ENCODE measurements at regions not wholly inside any gene's neighbourhood (a gene's known extent, or its start where the extent isn't known, plus 50 kb on each side); places are given as distances from the start of the nearest gene placed in this dataset.
"Not testable (repeated sequence)": the region's sequence is repeated elsewhere in the genome, so short reads cannot be mapped to it uniquely, and the experiment has no call there.

GRCh38 chr9:87405677-87406542 lies 91.8 kb upstream of the DAPK1 start:
- Histone ChIP-seq H3K4me3 (ENCODE audit: low read depth in 1 of 2, low read length in 2 of 2) (no peak overlapping the region), H3K36me3 (ENCODE audit: control insufficient read depth in 1 of 2, insufficient read depth in 2 of 2, low read length in 2 of 2) (no peaks in the 10 kb centered on the region), H3K27me3 (ENCODE audit: low read depth, low read length) (no peaks in the 10 kb centered on the region), H3K27ac (ENCODE audit: low read length) (no peak overlapping the region), H3K9me3 (ENCODE audit: control insufficient read depth in 1 of 2, low read length in 2 of 2) (no peaks in the 10 kb centered on the region), H3K4me1 (ENCODE audit: control insufficient read depth in 1 of 2, insufficient read depth in 2 of 2, low read length in 2 of 2) (no peaks in the 10 kb centered on the region)

GRCh38 chr9:87406543-87407166 lies 91.0 kb upstream of the DAPK1 start:
- no peak overlapping the region for H3K27ac ChIP-seq (ENCODE audit: low read length)
- no peak overlapping the region for H3K4me3 ChIP-seq (ENCODE audit: low read depth in 1 of 2, low read length in 2 of 2)
- H3K36me3 ChIP-seq (ENCODE audit: control insufficient read depth in 1 of 2, insufficient read depth in 2 of 2, low read length in 2 of 2) = no peaks in the 10 kb centered on the region
- H3K27me3 ChIP-seq (ENCODE audit: low read depth, low read length) = no peaks in the 10 kb centered on the region
- H3K4me1 ChIP-seq (ENCODE audit: control insufficient read depth in 1 of 2, insufficient read depth in 2 of 2, low read length in 2 of 2) = no peaks in the 10 kb centered on the region
- no peaks in the 10 kb centered on the region for H3K9me3 ChIP-seq (ENCODE audit: control insufficient read depth in 1 of 2, low read length in 2 of 2)

GRCh38 chr9:87410047-87411005 lies 87.3 kb upstream of the DAPK1 start:
- H3K4me1 ChIP-seq (ENCODE audit: control insufficient read depth in 1 of 2, insufficient read depth in 2 of 2, low read length in 2 of 2); H3K27me3 ChIP-seq (ENCODE audit: low read depth, low read length); H3K9me3 ChIP-seq (ENCODE audit: control insufficient read depth in 1 of 2, low read length in 2 of 2); H3K27ac ChIP-seq (ENCODE audit: low read length); H3K4me3 ChIP-seq (ENCODE audit: low read depth in 1 of 2, low read length in 2 of 2); H3K36me3 ChIP-seq (ENCODE audit: control insufficient read depth in 1 of 2, insufficient read depth in 2 of 2, low read length in 2 of 2): not testable (repeated sequence)

- H3K27ac ChIP-seq (ENCODE audit: low read length) = no peak overlapping the region
- H3K4me3 ChIP-seq (ENCODE audit: low read depth in 1 of 2, low read length in 2 of 2) = no peak overlapping the region
- peaks cover 4 to 5% of the 10 kb centered on the region in 2 donors for H3K9me3 ChIP-seq (ENCODE audit: control insufficient read depth in 1 of 2, low read length in 2 of 2)
- no peaks in the 10 kb centered on the region for H3K27me3 ChIP-seq (ENCODE audit: low read depth, low read length)
- H3K36me3 ChIP-seq (ENCODE audit: control insufficient read depth in 1 of 2, insufficient read depth in 2 of 2, low read length in 2 of 2) = no peaks in the 10 kb centered on the region
- H3K4me1 ChIP-seq (ENCODE audit: control insufficient read depth in 1 of 2, insufficient read depth in 2 of 2, low read length in 2 of 2) = no peaks in the 10 kb centered on the region
These were observed 76.8 kb upstream of the DAPK1 start for GRCh38 chr9:87420884-87421283.

- H3K27ac ChIP-seq (ENCODE audit: low read length) = no peak overlapping the region
- H3K27me3 ChIP-seq (ENCODE audit: low read depth, low read length) = no peaks in the 10 kb centered on the region
- H3K36me3 ChIP-seq (ENCODE audit: control insufficient read depth in 1 of 2, insufficient read depth in 2 of 2, low read length in 2 of 2) = no peaks in the 10 kb centered on the region
- H3K9me3 ChIP-seq (ENCODE audit: control insufficient read depth in 1 of 2, low read length in 2 of 2) = peaks cover 4 to 5% of the 10 kb centered on the region in 2 donors
- H3K4me1 ChIP-seq (ENCODE audit: control insufficient read depth in 1 of 2, insufficient read depth in 2 of 2, low read length in 2 of 2) = no peaks in the 10 kb centered on the region
- H3K4me3 ChIP-seq (ENCODE audit: low read depth in 1 of 2, low read length in 2 of 2) = no peak overlapping the region
These were observed 75.9 kb upstream of the DAPK1 start for GRCh38 chr9:87421734-87422133.

- H3K4me1 ChIP-seq (ENCODE audit: control insufficient read depth in 1 of 2, insufficient read depth in 2 of 2, low read length in 2 of 2) = no peaks in the 10 kb centered on the region
- no peak overlapping the region for H3K27ac ChIP-seq (ENCODE audit: low read length)
- no peak overlapping the region for H3K4me3 ChIP-seq (ENCODE audit: low read depth in 1 of 2, low read length in 2 of 2)
- peaks cover 4 to 5% of the 10 kb centered on the region in 2 donors for H3K9me3 ChIP-seq (ENCODE audit: control insufficient read depth in 1 of 2, low read length in 2 of 2)
- H3K27me3 ChIP-seq (ENCODE audit: low read depth, low read length) = no peaks in the 10 kb centered on the region
- no peaks in the 10 kb centered on the region for H3K36me3 ChIP-seq (ENCODE audit: control insufficient read depth in 1 of 2, insufficient read depth in 2 of 2, low read length in 2 of 2)
These were observed 74.7 kb upstream of the DAPK1 start for GRCh38 chr9:87422999-87423398.

- not testable (repeated sequence) for H3K27ac ChIP-seq (ENCODE audit: low read length); H3K36me3 ChIP-seq (ENCODE audit: control insufficient read depth in 1 of 2, insufficient read depth in 2 of 2, low read length in 2 of 2); H3K4me1 ChIP-seq (ENCODE audit: control insufficient read depth in 1 of 2, insufficient read depth in 2 of 2, low read length in 2 of 2); H3K27me3 ChIP-seq (ENCODE audit: low read depth, low read length); H3K9me3 ChIP-seq (ENCODE audit: control insufficient read depth in 1 of 2, low read length in 2 of 2); H3K4me3 ChIP-seq (ENCODE audit: low read depth in 1 of 2, low read length in 2 of 2)
These were observed 73.8 kb upstream of the DAPK1 start for GRCh38 chr9:87423885-87424284.

- Histone ChIP-seq H3K27me3 (ENCODE audit: low read depth, low read length) (no peaks in the 10 kb centered on the region), H3K9me3 (ENCODE audit: control insufficient read depth in 1 of 2, low read length in 2 of 2) (peaks cover 4 to 5% of the 10 kb centered on the region in 2 donors), H3K4me1 (ENCODE audit: control insufficient read depth in 1 of 2, insufficient read depth in 2 of 2, low read length in 2 of 2) (no peaks in the 10 kb centered on the region), H3K36me3 (ENCODE audit: control insufficient read depth in 1 of 2, insufficient read depth in 2 of 2, low read length in 2 of 2) (no peaks in the 10 kb centered on the region), H3K27ac (ENCODE audit: low read length) (no peak overlapping the region), H3K4me3 (ENCODE audit: low read depth in 1 of 2, low read length in 2 of 2) (no peak overlapping the region)
These were observed 72.5 kb upstream of the DAPK1 start for GRCh38 chr9:87425202-87425601.

GRCh38 chr9:87427851-87428506 lies 69.7 kb upstream of the DAPK1 start:
- Histone ChIP-seq H3K4me1 (ENCODE audit: control insufficient read depth in 1 of 2, insufficient read depth in 2 of 2, low read length in 2 of 2) (no peaks in the 10 kb centered on the region), H3K36me3 (ENCODE audit: control insufficient read depth in 1 of 2, insufficient read depth in 2 of 2, low read length in 2 of 2) (no peaks in the 10 kb centered on the region), H3K27ac (ENCODE audit: low read length) (no peak overlapping the region), H3K9me3 (ENCODE audit: control insufficient read depth in 1 of 2, low read length in 2 of 2) (peaks cover 4 to 5% of the 10 kb centered on the region in 2 donors), H3K27me3 (ENCODE audit: low read depth, low read length) (no peaks in the 10 kb centered on the region), H3K4me3 (ENCODE audit: low read depth in 1 of 2, low read length in 2 of 2) (no peak overlapping the region)

- Histone ChIP-seq H3K36me3 (ENCODE audit: control insufficient read depth in 1 of 2, insufficient read depth in 2 of 2, low read length in 2 of 2) (no peaks in the 10 kb centered on the region), H3K4me1 (ENCODE audit: control insufficient read depth in 1 of 2, insufficient read depth in 2 of 2, low read length in 2 of 2) (no peaks in the 10 kb centered on the region), H3K27me3 (ENCODE audit: low read depth, low read length) (no peaks in the 10 kb centered on the region), H3K9me3 (ENCODE audit: control insufficient read depth in 1 of 2, low read length in 2 of 2) (peaks cover 4 to 5% of the 10 kb centered on the region in 2 donors), H3K27ac (ENCODE audit: low read length) (no peak overlapping the region), H3K4me3 (ENCODE audit: low read depth in 1 of 2, low read length in 2 of 2) (no peak overlapping the region)
These were observed 69.0 kb upstream of the DAPK1 start for GRCh38 chr9:87428659-87429058.

GRCh38 chr9:87431837-87432236 lies 65.8 kb upstream of the DAPK1 start:
- Histone ChIP-seq H3K9me3 (ENCODE audit: control insufficient read depth in 1 of 2, low read length in 2 of 2) (no peaks in the 10 kb centered on the region), H3K27me3 (ENCODE audit: low read depth, low read length) (no peaks in the 10 kb centered on the region), H3K36me3 (ENCODE audit: control insufficient read depth in 1 of 2, insufficient read depth in 2 of 2, low read length in 2 of 2) (no peaks in the 10 kb centered on the region), H3K4me1 (ENCODE audit: control insufficient read depth in 1 of 2, insufficient read depth in 2 of 2, low read length in 2 of 2) (no peaks in the 10 kb centered on the region), H3K27ac (ENCODE audit: low read length) (no peak overlapping the region), H3K4me3 (ENCODE audit: low read depth in 1 of 2, low read length in 2 of 2) (no peak overlapping the region)

Data from muscle layer of duodenum (tissue), 2 donors.